GM19395 (cell line): ENCODE measurements at regions not wholly inside any gene's neighbourhood (a gene's known extent, or its start where the extent isn't known, plus 50 kb on each side); places are given as distances from the start of the nearest gene placed in this dataset.

Experiments
- ATAC-seq: cut with Tn5 transposase; IDR thresholded peaks from one replicate; pipeline ENCODE4 v1.9.1; 2021; ENCODE audit warnings: mild to moderate bottlenecking, moderate library complexity; ENCODE audit not compliant: unreplicated experiment

GRCh38 chr3:23740517-23740965 is 65.2 kb upstream of the UBE2E1 start:
- ATAC-seq: peak; percentile 88

DNA sequence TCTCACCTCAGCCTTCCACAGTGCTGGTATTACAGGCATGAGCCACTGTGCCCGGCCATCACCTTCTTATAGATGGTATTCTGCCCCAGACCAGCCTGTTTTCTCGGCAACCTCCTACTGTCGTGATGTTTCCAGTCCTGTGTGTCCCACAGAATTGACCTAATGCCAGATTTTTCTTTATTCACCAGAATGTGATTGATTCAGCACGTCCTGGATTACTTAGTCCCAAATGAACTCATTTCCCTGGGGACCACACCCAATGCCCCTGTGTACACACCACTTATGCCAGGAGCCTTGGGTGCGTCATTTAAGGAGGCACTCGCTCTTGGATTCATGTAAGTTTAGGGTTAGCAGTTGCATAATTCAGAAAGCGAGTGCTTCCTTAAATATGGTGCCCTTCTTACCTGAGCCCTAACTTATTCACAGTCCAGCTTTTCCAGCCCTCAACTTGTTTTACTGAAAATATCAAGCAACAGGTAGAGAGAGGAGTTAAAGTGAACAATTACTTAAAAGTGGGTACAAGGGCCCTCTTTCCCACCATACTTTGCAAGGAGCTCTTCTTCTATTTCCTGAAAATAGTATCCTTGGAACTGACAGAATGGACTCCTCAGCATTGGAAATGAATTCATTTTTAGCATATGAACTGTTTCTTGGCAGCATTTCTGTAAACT is 64.6 kb upstream of the UBE2E1 start:
- peak; percentile 17 for ATAC-seq

DNA sequence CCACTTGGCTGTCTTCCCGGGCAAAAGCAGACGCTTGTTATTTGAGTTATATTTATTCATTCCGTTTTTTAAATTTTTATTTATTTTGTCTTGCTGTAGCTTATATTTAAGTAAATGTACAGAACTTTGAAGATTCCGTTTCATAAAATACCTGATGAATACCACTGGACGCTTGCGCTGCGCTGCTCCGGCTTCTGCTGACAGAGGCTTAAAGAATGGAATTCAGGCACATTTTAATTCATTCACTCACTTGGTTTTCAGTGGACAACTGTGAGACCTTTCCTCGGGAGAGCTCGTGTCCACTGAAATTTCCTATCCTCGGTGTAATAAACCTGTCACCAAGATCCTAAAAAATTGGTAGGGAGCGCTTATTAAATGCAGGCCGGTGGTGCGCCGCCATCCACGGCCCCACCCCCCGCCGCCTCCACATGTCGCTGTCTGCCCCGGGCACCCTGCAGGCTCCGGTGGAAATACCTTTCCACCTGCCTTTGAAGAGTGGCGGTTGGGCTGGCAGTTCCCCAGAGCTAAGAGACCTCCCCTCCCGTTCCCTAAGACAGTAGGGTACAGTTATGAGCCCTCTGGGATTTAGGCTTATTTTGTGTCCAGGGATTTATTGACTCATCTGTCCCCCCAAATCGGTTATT is 62.5 kb upstream of the UBE2E1 start:
- ATAC-seq: no peak

DNA sequence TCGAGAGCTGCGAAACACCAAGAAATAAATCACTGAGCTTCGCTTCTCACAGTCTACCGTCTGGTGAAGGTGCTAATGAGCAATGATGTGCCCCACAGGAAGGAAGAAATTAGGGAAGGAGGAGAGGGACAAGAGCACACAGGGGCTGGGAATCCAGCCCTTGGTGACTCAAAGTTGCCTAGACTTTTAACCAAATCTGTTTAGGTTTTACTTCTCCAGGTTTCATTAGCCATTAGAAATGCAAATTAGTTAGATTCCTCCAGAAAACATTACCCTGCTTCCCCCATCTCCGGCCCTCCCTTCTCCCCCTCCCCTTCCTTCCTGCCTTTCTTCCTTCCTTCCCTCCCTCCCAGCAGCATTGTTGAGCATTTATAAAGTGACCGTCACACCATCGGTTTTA is 59.3 kb upstream of the UBE2E1 start:
- no peak for ATAC-seq

DNA sequence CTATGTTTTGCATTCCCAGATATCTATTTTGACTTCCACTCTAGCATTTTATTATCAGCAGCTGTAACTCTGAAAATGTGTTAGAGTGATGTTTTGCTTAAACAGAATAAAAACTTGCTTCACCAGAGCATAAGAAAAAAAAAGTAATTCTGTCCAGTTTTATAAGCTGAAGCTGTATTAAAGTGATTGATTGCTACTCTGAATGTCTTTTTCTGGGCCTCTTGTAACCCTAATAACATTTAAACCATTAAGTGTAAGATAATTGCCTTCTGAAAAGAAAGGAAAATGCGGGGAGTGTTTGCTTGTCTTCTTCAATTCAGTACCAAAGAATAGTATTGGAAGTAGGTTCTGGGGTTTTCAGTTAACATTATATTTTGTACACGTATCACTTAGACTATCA is 57.9 kb upstream of the UBE2E1 start:
- ATAC-seq: no peak

DNA sequence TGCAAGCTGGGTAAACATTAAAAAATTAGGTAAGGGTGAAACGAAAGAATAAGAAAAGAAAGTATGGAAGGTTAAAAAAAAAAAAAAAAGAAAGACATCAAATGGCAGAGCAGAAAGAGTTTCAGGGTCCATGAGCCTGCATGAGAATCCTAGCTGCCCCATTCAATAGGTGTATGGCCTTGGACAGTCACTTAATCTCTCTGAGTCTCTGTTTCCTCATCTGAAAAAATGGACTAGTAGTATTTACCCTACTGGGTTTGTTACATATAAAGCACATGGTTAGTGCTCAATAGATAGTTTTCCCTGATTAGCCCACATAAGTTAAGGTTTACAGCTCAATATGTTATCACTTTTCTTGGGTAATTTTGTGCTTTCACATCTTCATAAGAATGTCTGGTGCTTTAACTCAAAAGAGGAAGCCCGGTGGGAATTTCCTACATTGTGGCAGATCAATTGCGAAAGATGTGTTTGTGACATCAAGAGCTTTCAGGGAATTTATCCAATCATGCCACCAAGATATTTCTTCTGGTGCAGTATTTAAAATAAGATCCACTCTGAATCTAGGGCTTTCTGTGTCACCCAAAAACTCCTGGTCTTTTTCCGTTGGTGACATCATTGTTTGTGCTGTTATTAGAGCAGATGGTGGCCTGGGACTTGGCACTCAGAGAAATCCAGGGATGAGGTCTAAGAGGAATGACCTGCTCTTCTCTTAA is 57.2 kb upstream of the UBE2E1 start:
- ATAC-seq: no peak

- no peak for ATAC-seq
Measured at GRCh38 chr3:23749609-23750008, 56.1 kb upstream of the UBE2E1 start.

GRCh38 chr3:23750573-23751210 is 55.1 kb upstream of the UBE2E1 start:
- no peak for ATAC-seq

DNA sequence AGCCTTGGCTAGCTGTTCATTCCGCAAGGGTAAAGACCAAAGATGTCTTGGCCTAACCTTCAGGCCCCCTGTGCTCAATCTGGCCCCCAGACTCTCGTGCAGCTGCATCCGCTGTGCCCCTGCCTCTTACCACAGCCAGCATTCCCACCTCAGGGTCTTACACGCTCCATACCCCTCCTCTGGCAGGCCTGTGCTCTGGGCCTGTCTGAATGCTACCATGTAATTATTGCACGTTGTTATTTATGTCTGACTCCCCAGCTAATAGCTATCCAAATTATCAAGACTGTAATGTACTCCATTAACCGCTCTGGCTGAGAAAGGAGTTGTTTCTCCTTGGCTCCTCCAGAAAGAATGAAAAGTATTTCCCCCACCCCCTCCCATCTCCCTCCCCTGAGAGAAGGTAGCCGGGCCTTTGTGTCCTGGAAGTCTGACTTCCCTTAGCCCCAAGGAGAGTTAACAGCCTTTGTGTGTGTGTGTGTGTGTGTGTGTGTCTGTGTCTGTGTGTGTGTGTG is 54.5 kb upstream of the UBE2E1 start:
- ATAC-seq: no peak

DNA sequence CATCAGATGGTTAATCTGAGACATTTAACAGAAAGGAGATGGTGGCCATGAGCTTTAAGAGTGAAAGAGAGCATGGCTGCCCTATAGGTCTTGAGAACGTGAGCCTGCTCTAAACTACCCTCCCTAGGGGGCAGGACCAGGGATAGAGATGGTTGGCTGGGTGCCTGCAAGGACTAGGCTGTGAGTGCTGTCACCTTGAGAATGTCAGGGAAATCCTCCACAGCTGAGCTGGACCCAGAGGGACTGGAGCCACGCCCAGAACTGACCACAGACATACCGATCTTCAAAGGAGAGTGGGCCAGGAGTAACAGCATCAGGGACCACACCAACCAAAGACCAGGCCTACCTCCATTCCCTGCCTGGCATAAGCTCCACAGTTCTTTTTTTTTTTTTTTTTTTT is 53.6 kb upstream of the UBE2E1 start:
- ATAC-seq: no peak

- no peak for ATAC-seq
Measured at GRCh38 chr3:23754215-23754614, 51.5 kb upstream of the UBE2E1 start.
